Stomach (tissue), 8 donors: ENCODE measurements at regions not wholly inside any gene's neighbourhood (a gene's known extent, or its start where the extent isn't known, plus 50 kb on each side); places are given as distances from the start of the nearest gene placed in this dataset.

Source experiments
- DNase-seq, 2 donors: peaks; one replicate each; pipeline versions ENCODE4 v3.0.0 to v3.0.0-alpha.2; 2013 to 2019
- H3K27ac ChIP-seq, 5 donors: fragments of 200-600 bp in 4 of 5; sonication (generic) in 4 of 5; one replicate each; pipeline ENCODE4 v1.5.1; 2013 to 2019; ENCODE audit warnings: mild to moderate bottlenecking in 1 of 5, moderate library complexity in 1 of 5
- H3K27me3 ChIP-seq, 3 donors: fragments of 200-600 bp; sonication (generic); one replicate each; pipeline ENCODE4 v1.5.1; 2017 to 2019; ENCODE audit warnings: mixed run types in 1 of 3
- H3K36me3 ChIP-seq, 4 donors: fragments of 200-600 bp; sonication (generic); 1 replicate in 3 of 4; 2 replicates in 1 of 4; pipeline ENCODE4 v1.5.1; 2016 to 2019
- H3K4me1 ChIP-seq, 4 donors: fragments of 200-600 bp; sonication (generic); one replicate each; pipeline ENCODE4 v1.5.1; 2016 to 2019
- H3K4me3 ChIP-seq, 4 donors: fragments of 200-600 bp; sonication (generic) in 3 of 4; one replicate each; pipeline ENCODE4 v1.5.1; 2016 to 2019; ENCODE audit warnings: mild to moderate bottlenecking in 1 of 4
- H3K9me3 ChIP-seq, 4 donors: fragments of 200-600 bp; sonication (generic); one replicate each; pipeline ENCODE4 v1.5.1; 2016 to 2019
- EP300 ChIP-seq: sonication (generic); formaldehyde crosslinking; IDR thresholded peaks from one replicate; pipeline ENCODE4 v1.6.1; 2017; ENCODE audit warnings: antibody characterized with exemption
- POLR2A ChIP-seq, 4 donors: fragments of 450-650 bp; IDR thresholded peaks; one replicate each; pipeline ENCODE4 v1.6.1; 2016; ENCODE audit warnings: antibody characterized with exemption in 4 of 4, control low read depth in 2 of 4, mild to moderate bottlenecking in 1 of 4, moderate library complexity in 1 of 4
- POLR2AphosphoS5 ChIP-seq, 3 donors: sonication (generic); formaldehyde crosslinking; IDR thresholded peaks; one replicate each; pipeline ENCODE4 v1.6.1; 2016; ENCODE audit warnings: antibody characterized with exemption in 3 of 3
- WGBS, 5 donors: extraction: QIAGEN DNeasy Blood & Tissue Kit in 3 of 5; methylation state at CpG; one replicate each; pipeline versions ENCODE4 v1.1.5 to v1.1.7; 2013 to 2018; 5-methylcytosine and 5-hydroxymethylcytosine counted together
- intact Hi-C: fragments of 100-400 bp; cut with DNase I; formaldehyde crosslinking; loops from one replicate; pipeline ENCODE4 v1.15.1; 2023; ENCODE audit warnings: low total_unique reads
- TF ChIP-seq, protein P1 (sequence below), 7 experiments: fragments of 450-650 bp in 4 of 7; fragments of 200-600 bp in 3 of 7; sonication (generic) in 3 of 7; IDR thresholded peaks; one replicate each; pipeline ENCODE4 v1.5.1; 2016 to 2019; ENCODE audit warnings: antibody characterized with exemption in 7 of 7, control low read depth in 2 of 7, mild to moderate bottlenecking in 1 of 7
- donor health status: healthy with polysubstance abuse.
- donor health status: Bipolar disorder and iron deficiency.
- donor health status: healthy.

DNA sequence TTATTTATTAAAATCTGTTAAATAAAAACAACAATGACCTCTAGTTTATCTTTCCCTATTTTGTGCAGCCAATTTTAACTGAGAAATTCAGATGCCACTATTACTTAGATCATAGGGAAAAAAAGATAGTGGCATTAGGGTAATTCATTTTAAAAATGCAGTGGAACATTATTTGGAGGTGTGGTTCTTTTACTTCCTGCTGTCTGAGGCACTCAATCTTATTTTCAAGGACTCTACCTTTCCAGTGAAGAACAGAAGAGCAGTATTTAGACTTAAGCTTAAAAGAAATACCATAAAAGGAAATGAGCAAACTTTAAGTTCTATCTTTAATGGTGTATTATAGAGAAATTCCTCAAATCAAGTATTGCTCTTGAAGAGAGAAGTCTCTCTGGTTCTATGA lies 342.6 kb upstream of the KLF12 start:
- TF ChIP-seq, protein P1, sequence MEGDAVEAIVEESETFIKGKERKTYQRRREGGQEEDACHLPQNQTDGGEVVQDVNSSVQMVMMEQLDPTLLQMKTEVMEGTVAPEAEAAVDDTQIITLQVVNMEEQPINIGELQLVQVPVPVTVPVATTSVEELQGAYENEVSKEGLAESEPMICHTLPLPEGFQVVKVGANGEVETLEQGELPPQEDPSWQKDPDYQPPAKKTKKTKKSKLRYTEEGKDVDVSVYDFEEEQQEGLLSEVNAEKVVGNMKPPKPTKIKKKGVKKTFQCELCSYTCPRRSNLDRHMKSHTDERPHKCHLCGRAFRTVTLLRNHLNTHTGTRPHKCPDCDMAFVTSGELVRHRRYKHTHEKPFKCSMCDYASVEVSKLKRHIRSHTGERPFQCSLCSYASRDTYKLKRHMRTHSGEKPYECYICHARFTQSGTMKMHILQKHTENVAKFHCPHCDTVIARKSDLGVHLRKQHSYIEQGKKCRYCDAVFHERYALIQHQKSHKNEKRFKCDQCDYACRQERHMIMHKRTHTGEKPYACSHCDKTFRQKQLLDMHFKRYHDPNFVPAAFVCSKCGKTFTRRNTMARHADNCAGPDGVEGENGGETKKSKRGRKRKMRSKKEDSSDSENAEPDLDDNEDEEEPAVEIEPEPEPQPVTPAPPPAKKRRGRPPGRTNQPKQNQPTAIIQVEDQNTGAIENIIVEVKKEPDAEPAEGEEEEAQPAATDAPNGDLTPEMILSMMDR (IDR thresholded peaks at IDR 0.05), result no peak
- TF ChIP-seq POLR2A (IDR thresholded peaks at IDR 0.05) (no peak), POLR2AphosphoS5 (IDR thresholded peaks at IDR 0.05) (no peak), EP300 (no peak)
- Histone ChIP-seq H3K27me3 (no peaks in the 10 kb centered on the region), H3K9me3 (no peaks in the 10 kb centered on the region), H3K4me3 (no peak overlapping the region), H3K4me1 (no peaks in the 10 kb centered on the region), H3K36me3 (no peaks in the 10 kb centered on the region), H3K27ac (no peak overlapping the region)
- intact Hi-C loops, result no loop called here
- no peak for DNase-seq

DNA sequence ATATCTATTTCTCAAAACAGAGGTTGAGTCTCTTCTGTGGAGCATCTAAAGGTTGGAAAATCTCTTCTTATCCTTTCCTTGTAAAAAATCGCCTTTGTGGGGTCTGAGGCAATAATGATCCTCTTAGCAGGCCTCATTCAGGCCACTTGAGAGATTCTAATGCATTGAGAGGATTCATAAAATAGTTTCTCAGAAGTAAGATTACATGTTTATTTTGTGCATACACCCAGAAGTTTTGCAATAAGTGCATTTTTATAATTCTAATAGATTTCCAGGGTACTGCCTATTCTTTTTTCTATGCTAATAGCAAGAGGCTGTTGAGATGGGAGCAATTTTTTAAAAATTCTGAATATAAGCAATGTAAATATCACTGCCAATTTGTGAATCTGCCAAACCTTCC lies 342.2 kb upstream of the KLF12 start:
- Histone ChIP-seq H3K27ac (no peak overlapping the region), H3K9me3 (no peaks in the 10 kb centered on the region), H3K4me1 (no peaks in the 10 kb centered on the region), H3K27me3 (no peaks in the 10 kb centered on the region), H3K4me3 (no peak overlapping the region), H3K36me3 (no peaks in the 10 kb centered on the region)
- intact Hi-C loops, result no loop called here
- TF ChIP-seq, protein P1 (IDR thresholded peaks at IDR 0.05), result no peak
- TF ChIP-seq EP300 (no peak), POLR2A (IDR thresholded peaks at IDR 0.05) (no peak), POLR2AphosphoS5 (IDR thresholded peaks at IDR 0.05) (no peak)
- WGBS, 5 donors, result 43 to 71% (median 64%) methylated on average over 1 of the region's 1 CpG
- no peak for DNase-seq

DNA sequence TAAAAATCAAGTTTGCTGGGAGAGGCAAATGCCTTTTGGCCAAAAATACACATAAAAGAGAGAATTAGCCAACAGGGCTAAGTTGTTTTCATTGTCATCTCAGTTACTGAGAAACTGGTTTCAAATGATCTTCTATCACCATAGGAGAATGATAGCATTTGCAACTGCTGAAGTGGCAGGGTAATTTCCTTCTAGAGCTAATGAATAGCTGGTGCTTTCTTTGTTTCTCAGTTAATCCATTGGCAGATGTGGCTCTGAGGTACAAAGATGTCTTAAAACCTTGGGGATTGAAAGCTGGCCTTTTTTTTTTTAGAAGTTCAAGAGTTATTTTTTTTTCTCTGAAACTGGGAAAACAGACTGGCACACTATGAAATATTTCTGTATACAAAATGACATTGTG lies 332.7 kb upstream of the KLF12 start:
- TF ChIP-seq POLR2AphosphoS5 (IDR thresholded peaks at IDR 0.05) (no peak), POLR2A (IDR thresholded peaks at IDR 0.05) (no peak), EP300 (no peak)
- TF ChIP-seq, protein P1 (IDR thresholded peaks at IDR 0.05), result no peak
- intact Hi-C loops, result no loop called here
- Histone ChIP-seq H3K4me1 (no peaks in the 10 kb centered on the region), H3K27me3 (no peaks in the 10 kb centered on the region), H3K9me3 (no peaks in the 10 kb centered on the region), H3K4me3 (no peak overlapping the region), H3K27ac (no peak overlapping the region), H3K36me3 (no peaks in the 10 kb centered on the region)
- no peak for DNase-seq

DNA sequence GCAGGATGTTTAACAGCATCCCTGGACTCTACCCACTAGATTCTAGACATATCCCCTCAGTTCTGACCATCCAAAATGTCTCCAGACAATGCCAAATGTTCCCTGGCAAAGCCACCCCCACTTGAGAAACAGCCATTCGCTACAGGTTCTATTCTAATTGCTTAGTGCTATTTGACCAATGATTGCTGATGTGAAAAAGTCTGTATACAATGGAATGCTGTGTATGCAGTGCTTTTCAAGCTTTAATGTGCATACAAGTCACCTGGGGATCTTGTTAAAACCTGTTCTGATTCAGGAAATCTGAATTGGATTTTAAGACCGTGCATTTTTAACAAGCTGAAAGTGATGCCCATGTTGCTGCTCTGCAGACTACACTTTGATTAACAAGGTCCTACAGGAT lies 331.8 kb upstream of the KLF12 start:
- DNase-seq, result no peak
- no peaks in the 10 kb centered on the region for H3K4me1 ChIP-seq
- TF ChIP-seq EP300 (no peak), POLR2AphosphoS5 (IDR thresholded peaks at IDR 0.05) (no peak), POLR2A (IDR thresholded peaks at IDR 0.05) (no peak)
- TF ChIP-seq, protein P1 (IDR thresholded peaks at IDR 0.05), result no peak
- H3K27ac ChIP-seq, result no peak overlapping the region
- intact Hi-C loops, result no loop called here
- no peaks in the 10 kb centered on the region for H3K9me3 ChIP-seq
- H3K27me3 ChIP-seq, result no peaks in the 10 kb centered on the region
- no peaks in the 10 kb centered on the region for H3K36me3 ChIP-seq
- WGBS, 5 donors, result 58 to 74% (median 62%) methylated on average over 2 of the region's 2 CpGs
- H3K4me3 ChIP-seq, result no peak overlapping the region

DNA sequence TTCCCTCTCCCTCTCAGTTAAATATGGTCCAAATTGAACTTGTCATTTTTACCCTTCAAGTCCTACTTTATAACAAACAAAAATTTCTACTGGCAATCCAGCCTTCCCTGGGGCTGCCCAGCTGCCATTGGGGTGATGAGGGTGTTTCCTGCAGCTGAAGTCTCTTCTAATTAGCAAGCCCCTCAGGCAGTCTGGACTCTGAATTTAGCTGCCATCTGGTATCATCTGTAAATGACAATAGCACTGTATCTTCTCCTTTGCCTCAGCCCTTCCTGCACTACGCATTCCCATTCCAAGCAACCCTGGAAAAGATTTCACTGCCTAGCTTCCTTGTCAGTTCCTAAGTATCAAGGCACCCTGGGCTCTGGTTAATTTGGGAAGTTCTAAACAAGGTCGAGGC lies 331.1 kb upstream of the KLF12 start:
- no peaks in the 10 kb centered on the region for H3K36me3 ChIP-seq
- no peaks in the 10 kb centered on the region for H3K9me3 ChIP-seq
- DNase-seq, result no peak
- H3K4me1 ChIP-seq, result no peaks in the 10 kb centered on the region
- H3K27me3 ChIP-seq, result no peaks in the 10 kb centered on the region
- 61 to 72% (median 62%) methylated on average over 2 of the region's 2 CpGs for WGBS, 5 donors
- no peak overlapping the region for H3K4me3 ChIP-seq
- intact Hi-C loops, result no loop called here
- TF ChIP-seq, protein P1 (IDR thresholded peaks at IDR 0.05), result no peak
- no peak for TF ChIP-seq POLR2AphosphoS5 (IDR thresholded peaks at IDR 0.05)
- TF ChIP-seq POLR2A (IDR thresholded peaks at IDR 0.05), result no peak
- no peak for TF ChIP-seq EP300
- no peak overlapping the region for H3K27ac ChIP-seq
